MM.1S (cell line): ENCODE measurements at regions not wholly inside any gene's neighbourhood (a gene's known extent, or its start where the extent isn't known, plus 50 kb on each side); places are given as distances from the start of the nearest gene placed in this dataset.

ENCODE experiments used
- DNase-seq: peaks from one replicate; pipeline ENCODE4 v3.0.0-alpha.2; 2015
- H2AFZ ChIP-seq: fragments of 300-600 bp; sonication (generic); 2 replicates; pipeline ENCODE4 v1.6.0; 2016; ENCODE audit warnings: antibody characterized with exemption, low read length
- H3F3A ChIP-seq: fragments of 300-600 bp; sonication (generic); 2 replicates; pipeline ENCODE4 v1.6.1; 2016; ENCODE audit warnings: mild to moderate bottlenecking, antibody characterized with exemption, low read length, moderate library complexity, mixed read lengths; ENCODE audit not compliant: insufficient read depth
- H3K27ac ChIP-seq: fragments of 300-600 bp; sonication (generic); 2 replicates; pipeline ENCODE4 v1.5.1; 2016; ENCODE audit warnings: mild to moderate bottlenecking, low read length
- H3K27me3 ChIP-seq: fragments of 300-600 bp; sonication (generic); replicated peaks from 2 replicates; pipeline ENCODE4 v1.6.0; 2016; ENCODE audit warnings: low read length; ENCODE audit not compliant: insufficient read depth
- H3K36me3 ChIP-seq: fragments of 300-600 bp; sonication (generic); replicated peaks from 2 replicates; pipeline ENCODE4 v1.6.1; 2016; ENCODE audit warnings: mild to moderate bottlenecking, low read length, mixed read lengths; ENCODE audit not compliant: insufficient read depth
- H3K4me1 ChIP-seq: fragments of 300-600 bp; sonication (generic); 2 replicates; pipeline ENCODE4 v1.6.1; 2016; ENCODE audit warnings: low read length, mixed read lengths
- H3K4me2 ChIP-seq: fragments of 300-600 bp; sonication (generic); 2 replicates; pipeline ENCODE4 v1.6.0; 2016; ENCODE audit warnings: low read depth, low read length
- H3K4me3 ChIP-seq: fragments of 300-600 bp; sonication (generic); 2 replicates; pipeline ENCODE4 v1.5.1; 2016; ENCODE audit warnings: low read length, mixed read lengths
- H3K79me2 ChIP-seq: fragments of 300-600 bp; sonication (generic); 2 replicates; pipeline ENCODE4 v1.6.1; 2016; ENCODE audit warnings: mixed run types, low read length, mixed read lengths
- H3K9ac ChIP-seq: fragments of 300-600 bp; sonication (generic); 2 replicates; pipeline ENCODE4 v1.6.1; 2016; ENCODE audit warnings: low read length, mixed read lengths
- H3K9me2 ChIP-seq: fragments of 300-600 bp; sonication (generic); replicated peaks from 2 replicates; pipeline ENCODE4 v1.6.1; 2016; ENCODE audit warnings: mild to moderate bottlenecking, low read length, mixed read lengths; ENCODE audit not compliant: insufficient read depth
- H3K9me3 ChIP-seq: fragments of 300-600 bp; sonication (generic); replicated peaks from 2 replicates; pipeline ENCODE4 v1.6.1; 2016; ENCODE audit warnings: mild to moderate bottlenecking, low read length, mixed read lengths; ENCODE audit not compliant: insufficient read depth
- H4K20me1 ChIP-seq: fragments of 300-600 bp; sonication (generic); 2 replicates; pipeline ENCODE4 v1.6.1; 2016; ENCODE audit warnings: mild to moderate bottlenecking, low read length, moderate library complexity, mixed read lengths; ENCODE audit not compliant: insufficient read depth
- EZH2 ChIP-seq: fragments of 300-600 bp; sonication (generic); optimal IDR thresholded peaks from 2 replicates; pipeline ENCODE3; 2017; ENCODE audit warnings: low read depth, mild to moderate bottlenecking, antibody characterized with exemption, low read length, mixed read lengths
- EZH2phosphoT487 ChIP-seq: fragments of 300-600 bp; sonication (generic); IDR thresholded peaks from 2 replicates; pipeline ENCODE4 v1.6.1; 2018; ENCODE audit warnings: antibody characterized with exemption, low read length
- TF ChIP-seq, protein P1 (sequence below): fragments of 300-600 bp; sonication (generic); IDR thresholded peaks from 2 replicates; pipeline ENCODE4 v1.5.1; 2016; ENCODE audit warnings: antibody characterized with exemption, low read length, mixed read lengths

DNA sequence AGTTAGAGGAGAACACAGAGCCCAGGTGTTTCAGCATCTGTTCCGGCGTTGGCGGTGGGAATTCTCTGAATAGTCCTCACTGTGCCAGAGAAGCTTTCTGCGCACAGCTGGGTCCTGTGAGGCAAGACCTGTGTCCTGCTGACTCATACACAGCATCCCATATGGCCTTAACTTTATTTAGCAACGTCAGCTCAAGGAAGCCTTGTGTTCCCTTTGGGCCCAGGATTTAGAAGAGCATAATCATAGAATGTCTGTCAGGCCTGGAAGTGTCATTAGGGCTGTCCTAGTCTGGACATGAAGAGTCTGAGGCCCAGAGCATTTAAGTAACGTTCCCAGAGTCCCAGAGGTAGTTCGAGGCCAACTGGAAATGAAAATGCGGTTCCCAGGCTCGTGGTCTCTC is 188.6 kb upstream of the DMRT1 start:
- H3K36me3 ChIP-seq: no peaks in the 10 kb centered on the region
- TF ChIP-seq, protein P1, sequence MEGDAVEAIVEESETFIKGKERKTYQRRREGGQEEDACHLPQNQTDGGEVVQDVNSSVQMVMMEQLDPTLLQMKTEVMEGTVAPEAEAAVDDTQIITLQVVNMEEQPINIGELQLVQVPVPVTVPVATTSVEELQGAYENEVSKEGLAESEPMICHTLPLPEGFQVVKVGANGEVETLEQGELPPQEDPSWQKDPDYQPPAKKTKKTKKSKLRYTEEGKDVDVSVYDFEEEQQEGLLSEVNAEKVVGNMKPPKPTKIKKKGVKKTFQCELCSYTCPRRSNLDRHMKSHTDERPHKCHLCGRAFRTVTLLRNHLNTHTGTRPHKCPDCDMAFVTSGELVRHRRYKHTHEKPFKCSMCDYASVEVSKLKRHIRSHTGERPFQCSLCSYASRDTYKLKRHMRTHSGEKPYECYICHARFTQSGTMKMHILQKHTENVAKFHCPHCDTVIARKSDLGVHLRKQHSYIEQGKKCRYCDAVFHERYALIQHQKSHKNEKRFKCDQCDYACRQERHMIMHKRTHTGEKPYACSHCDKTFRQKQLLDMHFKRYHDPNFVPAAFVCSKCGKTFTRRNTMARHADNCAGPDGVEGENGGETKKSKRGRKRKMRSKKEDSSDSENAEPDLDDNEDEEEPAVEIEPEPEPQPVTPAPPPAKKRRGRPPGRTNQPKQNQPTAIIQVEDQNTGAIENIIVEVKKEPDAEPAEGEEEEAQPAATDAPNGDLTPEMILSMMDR: no peak
- TF ChIP-seq EZH2phosphoT487 (no peak), EZH2 (no peak)
- no peaks in the 10 kb centered on the region for H3K9me2 ChIP-seq
- DNase-seq: no peak
- no peak overlapping the region for H3K9ac ChIP-seq
- H3K4me3 ChIP-seq: no peak overlapping the region; the same call in 1 of the 2 replicates
- no peaks in the 10 kb centered on the region for H3K9me3 ChIP-seq
- peaks cover 48% of the 10 kb centered on the region for H3K4me1 ChIP-seq
- no peaks in the 10 kb centered on the region for H3K27me3 ChIP-seq
- no peaks in the 10 kb centered on the region for H4K20me1 ChIP-seq
- H2AFZ ChIP-seq: no peak overlapping the region
- H3K27ac ChIP-seq: peak overlapping the region; percentile 56; the same call in 1 of the 2 replicates
- H3F3A ChIP-seq: peaks cover 19% of the 10 kb centered on the region
- H3K4me2 ChIP-seq: peak overlapping the region; percentile 52
- peaks cover 15% of the 10 kb centered on the region; the same call in 1 of the 2 replicates for H3K79me2 ChIP-seq

DNA sequence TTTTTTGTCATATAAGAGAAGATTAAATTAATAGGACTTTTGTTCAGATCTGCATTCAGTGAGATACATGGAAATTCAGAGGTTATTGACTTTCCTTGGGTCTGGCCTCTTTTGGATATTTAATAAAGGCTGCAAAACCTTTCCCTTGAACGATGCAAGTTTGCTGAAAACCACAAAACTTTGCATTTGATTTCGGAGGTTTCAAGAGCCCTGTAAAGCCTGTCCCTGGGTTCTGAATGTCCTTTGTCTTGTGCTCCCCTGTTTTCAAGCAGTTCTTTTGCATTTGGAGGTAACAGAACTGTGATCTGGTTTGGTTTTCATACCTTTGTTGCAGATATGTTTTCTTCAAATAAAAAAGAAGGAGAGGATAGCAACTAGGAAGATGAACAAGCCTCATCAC is 188.1 kb upstream of the DMRT1 start:
- Histone ChIP-seq H4K20me1 (no peaks in the 10 kb centered on the region), H3K27me3 (no peaks in the 10 kb centered on the region), H3K9me2 (no peaks in the 10 kb centered on the region), H3K9ac (no peak overlapping the region), H3K4me3 (peak overlapping the region; percentile 11; the same call in 1 of the 2 replicates), H3K4me2 (peak overlapping the region; percentile 52), H3K9me3 (no peaks in the 10 kb centered on the region), H3K4me1 (peaks cover 48% of the 10 kb centered on the region), H2AFZ (no peak overlapping the region), H3K27ac (peak overlapping the region; percentile 56; the same call in 1 of the 2 replicates), H3K36me3 (no peaks in the 10 kb centered on the region), H3F3A (peaks cover 19% of the 10 kb centered on the region), H3K79me2 (peaks cover 15% of the 10 kb centered on the region; the same call in 1 of the 2 replicates)
- no peak for TF ChIP-seq EZH2
- peak; percentile 68 for DNase-seq

DNA sequence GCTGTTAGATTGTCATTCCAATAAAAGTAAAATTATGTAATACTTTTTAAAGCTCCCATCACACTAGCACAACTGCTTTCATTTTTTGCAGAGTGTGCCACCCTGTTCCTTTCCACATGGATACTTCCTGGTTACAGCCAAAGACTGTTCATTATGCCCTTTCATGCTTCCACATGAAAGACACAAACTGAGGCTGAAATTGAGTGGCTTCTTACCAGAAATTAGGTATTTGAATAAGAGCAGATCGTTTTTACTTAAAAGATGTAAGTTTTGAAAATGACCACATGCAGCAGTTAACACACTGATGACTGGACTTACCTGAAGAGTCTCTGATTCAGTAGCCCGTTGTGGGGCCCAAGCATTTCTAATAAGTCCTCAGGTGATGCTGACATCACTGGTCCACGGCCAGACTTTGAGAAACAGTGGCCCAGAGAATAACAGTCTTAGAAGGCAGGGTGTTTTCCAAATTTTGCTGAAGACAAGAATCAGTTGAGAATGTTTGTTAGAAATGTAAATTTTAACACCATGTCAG is 187.6 kb upstream of the DMRT1 start:
- no peak overlapping the region for H2AFZ ChIP-seq
- DNase-seq: no peak
- peaks cover 15% of the 10 kb centered on the region; the same call in 1 of the 2 replicates for H3K79me2 ChIP-seq

More for the DNA sequence above, 187.6 kb upstream of the DMRT1 start:
- H3K4me2 ChIP-seq: peak overlapping the region; percentile 52
- peaks cover 48% of the 10 kb centered on the region for H3K4me1 ChIP-seq
- H3K9me2 ChIP-seq: no peaks in the 10 kb centered on the region
- no peaks in the 10 kb centered on the region for H3K36me3 ChIP-seq
- TF ChIP-seq, protein P1: no peak
- TF ChIP-seq EZH2phosphoT487 (no peak), EZH2 (no peak)
- H3K9me3 ChIP-seq: no peaks in the 10 kb centered on the region
- no peaks in the 10 kb centered on the region for H4K20me1 ChIP-seq
- H3F3A ChIP-seq: peaks cover 19% of the 10 kb centered on the region
- peak overlapping the region; percentile 11; the same call in 1 of the 2 replicates for H3K4me3 ChIP-seq
- H3K27me3 ChIP-seq: no peaks in the 10 kb centered on the region
- H3K27ac ChIP-seq: peak overlapping the region; percentile 56; the same call in 1 of the 2 replicates
- no peak overlapping the region for H3K9ac ChIP-seq
